H1 (cell line): ENCODE measurements at regions not wholly inside any gene's neighbourhood (a gene's known extent, or its start where the extent isn't known, plus 50 kb on each side); places are given as distances from the start of the nearest gene placed in this dataset.

Experiments used
- CTCF ChIA-PET: fragments of 300-600 bp; sonication (Branson Sonifier 250); formaldehyde crosslinking; loops from one replicate; lab custom pipeline; 2021; ENCODE audit not compliant: partially characterized antibody; lab: Charles Lee
- POLR2A ChIA-PET: fragments of 300-600 bp; sonication (Branson Sonifier 250); formaldehyde crosslinking; loops from one replicate; lab custom pipeline; 2021; ENCODE audit warnings: inconsistent platforms; ENCODE audit not compliant: partially characterized antibody; lab: Charles Lee
- DNase-seq, 2 experiments: peaks; one replicate each; pipeline versions ENCODE4 v3.0.0 to v3.0.0-alpha.2; 2010 to 2022; ENCODE audit warnings: low spot score in 2 of 2, low read depth in 1 of 2, mixed read lengths in 1 of 2
- FAIRE-seq: peaks from 2 replicates; lab custom pipeline; 2011; peaks lifted over from hg19 to GRCh38; lab: Jason Lieb, UNC
- H2AFZ ChIP-seq: 2 replicates; pipeline ENCODE4 v1.8.1; 2012; ENCODE audit warnings: low read length, inconsistent platforms
- H2AK5ac ChIP-seq: 2 replicates; pipeline ENCODE4 v1.6.1; 2013; ENCODE audit warnings: low read depth, low read length
- H2BK120ac ChIP-seq: replicated peaks from 2 replicates; pipeline ENCODE3; 2013; ENCODE audit warnings: low read depth, low read length, inconsistent platforms
- H2BK12ac ChIP-seq: 2 replicates; pipeline ENCODE4 v1.6.1; 2013; ENCODE audit warnings: low read depth, low read length
- H2BK15ac ChIP-seq: 2 replicates; pipeline ENCODE4 v1.6.1; 2013; ENCODE audit warnings: low read length
- H2BK20ac ChIP-seq: 2 replicates; pipeline ENCODE4 v1.6.1; 2013; ENCODE audit warnings: low read length
- H2BK5ac ChIP-seq: 2 replicates; pipeline ENCODE4 v1.6.1; 2013; ENCODE audit warnings: low read depth, low read length
- H3K14ac ChIP-seq: 2 replicates; pipeline ENCODE4 v1.6.1; 2013; ENCODE audit warnings: inconsistent platforms; ENCODE audit not compliant: insufficient read length
- H3K18ac ChIP-seq: 2 replicates; pipeline ENCODE4 v1.6.1; 2013; ENCODE audit warnings: low read length; ENCODE audit errors: extremely low read depth
- H3K23ac ChIP-seq: 2 replicates; pipeline ENCODE4 v1.6.1; 2013; ENCODE audit warnings: inconsistent platforms; ENCODE audit not compliant: insufficient read length
- H3K23me2 ChIP-seq: 2 replicates; pipeline ENCODE4 v1.6.1; 2013; ENCODE audit warnings: low read depth, low read length
- H3K27ac ChIP-seq: 2 replicates; pipeline ENCODE4 v1.6.1; 2011; ENCODE audit warnings: low read depth, low read length, inconsistent platforms
- H3K27me3 ChIP-seq, 4 experiments: replicated peaks in 1 of 4; 1 replicate in 1 of 4; 2 replicates in 3 of 4; pipeline versions ENCODE4 v1.6.1 to v1.8.1; 2011 to 2013; ENCODE audit warnings: low read length in 3 of 4, mild to moderate bottlenecking in 3 of 4, inconsistent platforms in 2 of 4, mixed read lengths in 2 of 4, moderate library complexity in 1 of 4; ENCODE audit not compliant: control insufficient read depth in 3 of 4, insufficient read depth in 3 of 4; ENCODE audit errors: extremely low read depth in 1 of 4
- H3K36me3 ChIP-seq, 4 experiments: 2 replicates each; pipeline versions ENCODE4 v1.6.1 to v1.8.1; 2011 to 2013; ENCODE audit warnings: mild to moderate bottlenecking in 4 of 4, low read length in 3 of 4, moderate library complexity in 2 of 4, control low read depth in 1 of 4, inconsistent platforms in 1 of 4; ENCODE audit not compliant: insufficient read depth in 4 of 4, control insufficient read depth in 2 of 4
- H3K4ac ChIP-seq: replicated peaks from 2 replicates; pipeline ENCODE3; 2013; ENCODE audit warnings: low read length, low read depth, mixed read lengths, inconsistent platforms; ENCODE audit not compliant: insufficient read length
- H3K4me1 ChIP-seq, 4 experiments: replicated peaks in 1 of 4; 1 replicate in 1 of 4; 2 replicates in 3 of 4; pipeline versions ENCODE4 v1.6.1 to v1.8.1; 2011 to 2013; ENCODE audit warnings: low read length in 3 of 4, inconsistent platforms in 2 of 4, mixed read lengths in 1 of 4; ENCODE audit not compliant: insufficient read depth in 4 of 4, control insufficient read depth in 3 of 4
- H3K4me2 ChIP-seq, 2 experiments: 2 replicates each; pipeline versions ENCODE4 v1.6.1 to v1.8.1; 2011 to 2013; ENCODE audit warnings: low read depth in 2 of 2, low read length in 2 of 2, control low read depth in 1 of 2, inconsistent platforms in 1 of 2, mild to moderate bottlenecking in 1 of 2; ENCODE audit not compliant: insufficient read depth in 1 of 2
- H3K4me3 ChIP-seq, 4 experiments: fragments of 200-600, 300-600 bp in 1 of 4; sonication (generic), shearing (Covaris generic), sonication (Bioruptor Twin) in 1 of 4; 2 replicates each; pipeline versions ENCODE4 v1.5.1 to v1.8.1; 2011 to 2016; ENCODE audit warnings: low read length in 4 of 4, low read depth in 3 of 4, control low read depth in 2 of 4, inconsistent platforms in 2 of 4, mild to moderate bottlenecking in 2 of 4, mixed read lengths in 1 of 4, moderate library complexity in 1 of 4; ENCODE audit not compliant: insufficient read depth in 2 of 4; ENCODE audit errors: extremely low read depth in 1 of 4
- H3K56ac ChIP-seq: replicated peaks from 2 replicates; pipeline ENCODE3; 2013; ENCODE audit warnings: low read depth, mild to moderate bottlenecking, mixed read lengths, low read length, inconsistent platforms; ENCODE audit not compliant: insufficient read length
- H3K79me1 ChIP-seq: 2 replicates; pipeline ENCODE4 v1.6.1; 2013; ENCODE audit warnings: low read depth, low read length, control low read depth
- H3K79me2 ChIP-seq, 2 experiments: 2 replicates each; pipeline versions ENCODE4 v1.6.1 to v1.8.1; 2012 to 2013; ENCODE audit warnings: low read length in 2 of 2, mild to moderate bottlenecking in 2 of 2, inconsistent platforms in 1 of 2; ENCODE audit not compliant: insufficient read depth in 2 of 2, control insufficient read depth in 1 of 2
- H3K9ac ChIP-seq, 4 experiments: replicated peaks in 1 of 4; 1 replicate in 1 of 4; 2 replicates in 3 of 4; pipeline versions ENCODE4 v1.6.1 to v1.8.1; 2011 to 2013; ENCODE audit warnings: low read depth in 3 of 4, low read length in 3 of 4, control low read depth in 2 of 4, mild to moderate bottlenecking in 2 of 4, moderate library complexity in 2 of 4, inconsistent platforms in 1 of 4; ENCODE audit errors: extremely low read depth in 1 of 4
- H3K9me3 ChIP-seq, 2 experiments: 2 replicates each; pipeline versions ENCODE4 v1.6.1 to v1.8.1; 2012 to 2013; ENCODE audit warnings: mild to moderate bottlenecking in 2 of 2, moderate library complexity in 2 of 2, control low read depth in 1 of 2, inconsistent platforms in 1 of 2, low read depth in 1 of 2, low read length in 1 of 2, mixed read lengths in 1 of 2; ENCODE audit not compliant: insufficient read depth in 2 of 2
- H4K20me1 ChIP-seq, 2 experiments: replicated peaks in 1 of 2; 2 replicates each; pipeline versions ENCODE3 to v1.8.1; 2011 to 2013; ENCODE audit warnings: inconsistent platforms in 2 of 2, low read length in 2 of 2, mild to moderate bottlenecking in 1 of 2; ENCODE audit not compliant: insufficient read depth in 2 of 2, control insufficient read depth in 1 of 2
- H4K5ac ChIP-seq: 2 replicates; pipeline ENCODE4 v1.6.1; 2013; ENCODE audit warnings: low read length, low read depth, mixed read lengths, inconsistent platforms; ENCODE audit not compliant: insufficient read length
- H4K8ac ChIP-seq: 2 replicates; pipeline ENCODE4 v1.8.0; 2013; ENCODE audit warnings: mild to moderate bottlenecking, moderate library complexity, low read length, inconsistent platforms; ENCODE audit not compliant: insufficient read depth; ENCODE audit errors: extremely low read depth
- H4K91ac ChIP-seq: replicated peaks from 2 replicates; pipeline ENCODE3; 2013; ENCODE audit warnings: low read length, mixed read lengths, inconsistent platforms; ENCODE audit not compliant: insufficient read length
- CBX8 ChIP-seq: fragments of 300-800, 300-1000 bp; sonication (generic); IDR thresholded peaks from 2 replicates; pipeline ENCODE4 v1.7.1; 2016; ENCODE audit warnings: low read depth, low read length, borderline replicate concordance
- CHD1 ChIP-seq: IDR thresholded peaks from 2 replicates; pipeline ENCODE4 v1.6.1; 2012; ENCODE audit warnings: low read depth, low read length, improper control_type of control experiment
- E2F6 ChIP-seq: IDR thresholded peaks from 2 replicates; pipeline ENCODE4 v1.6.1; 2012; ENCODE audit warnings: inconsistent platforms
- EGR1 ChIP-seq: IDR thresholded peaks from 2 replicates; pipeline ENCODE4 v1.6.1; 2011; ENCODE audit warnings: low read depth, low read length, borderline replicate concordance
- EP300 ChIP-seq, 2 experiments: IDR thresholded peaks; 1 replicate in 1 of 2; 2 replicates in 1 of 2; pipeline ENCODE4 v1.6.1; 2011 to 2012; ENCODE audit warnings: low read depth in 2 of 2, low read length in 2 of 2, mild to moderate bottlenecking in 2 of 2, borderline replicate concordance in 1 of 2, inconsistent platforms in 1 of 2, moderate library complexity in 1 of 2
- JUND ChIP-seq: IDR thresholded peaks from 2 replicates; pipeline ENCODE4 v1.6.1; 2011; ENCODE audit warnings: mild to moderate bottlenecking, improper control_type of control experiment, low read length
- KDM5A ChIP-seq: fragments of 200-600 bp; IDR thresholded peaks from 2 replicates; pipeline ENCODE4 v1.7.1; 2012; ENCODE audit warnings: mild to moderate bottlenecking, low read length, inconsistent platforms, mixed read lengths
- SIN3A ChIP-seq, 2 experiments: IDR thresholded peaks in 1 of 2; conservative IDR thresholded peaks in 1 of 2; 2 replicates each; pipeline ENCODE4 v1.6.1; 2011 to 2012; ENCODE audit warnings: low read length in 2 of 2, improper control_type of control experiment in 1 of 2, low read depth in 1 of 2, mild to moderate bottlenecking in 1 of 2
- SP1 ChIP-seq: IDR thresholded peaks from 2 replicates; pipeline ENCODE4 v1.6.1; 2011; ENCODE audit warnings: low read depth, low read length
- WGBS, 2 experiments: shearing (Covaris generic) in 1 of 2; methylation state at CpG; one replicate each; pipeline versions ENCODE4 v1.1.6 to v1.1.7; 2013 to 2015; ENCODE audit warnings: low lambda C conversion rate in 2 of 2, mixed read lengths in 2 of 2, inconsistent platforms in 1 of 2, low coverage in 1 of 2, missing lambda C conversion rate in 1 of 2; ENCODE audit not compliant: insufficient replicate concordance in 2 of 2, insufficient coverage in 1 of 2, insufficient read length in 1 of 2; ENCODE audit errors: extremely low coverage in 1 of 2, missing lambda C conversion rate in 1 of 2; 5-methylcytosine and 5-hydroxymethylcytosine counted together

GRCh38 chr9:2419347-2419746, 202.2 kb upstream of the VLDLR start:
- Histone ChIP-seq H3K4me1 (peaks cover 2 to 14% (median 5%) of the 10 kb centered on the region in 4 experiments; a peak in 5 of 7 replicates), H3K4me2 (no peak overlapping the region), H2BK15ac (no peak overlapping the region), H4K20me1 (no peaks in the 10 kb centered on the region), H4K91ac (no peak overlapping the region), H3K9ac (no peak overlapping the region), H3K4ac (no peak overlapping the region), H2AK5ac (no peak overlapping the region), H2BK20ac (no peak overlapping the region), H3K9me3 (no peaks in the 10 kb centered on the region; a peak in 1 of 4 replicates), H3K14ac (no peak overlapping the region), H2AFZ (no peak overlapping the region), H3K79me1 (no peaks in the 10 kb centered on the region), H3K18ac (no peak overlapping the region), H2BK5ac (no peak overlapping the region), H3K23ac (no peak overlapping the region), H3K79me2 (no peaks in the 10 kb centered on the region), H4K5ac (no peak overlapping the region), H3K23me2 (no peaks in the 10 kb centered on the region), H3K56ac (no peak overlapping the region), H3K27ac (no peak overlapping the region), H2BK120ac (no peak overlapping the region), H3K4me3 (no peak overlapping the region), H3K27me3 (no peaks in the 10 kb centered on the region; a peak in 1 of 7 replicates), H3K36me3 (no peaks in the 10 kb centered on the region), H4K8ac (no peak overlapping the region), H2BK12ac (no peak overlapping the region)
- ChIA-PET CTCF (interaction anchor here (1.0 to 1.2 kb wide), 3 partner anchors 20 to 178 kb away, joined by 3 read pairs; no protein-coding TSS in a partner anchor), POLR2A (interaction anchor here (1.4 to 2.2 kb wide), 3 partner anchors 9 to 136 kb away, joined by 3 to 6 read pairs (median 4); no protein-coding TSS in a partner anchor)
- FAIRE-seq (no peak), DNase-seq (no peak)
- WGBS, 2 experiments: 61% methylated on average over 2 of the region's 2 CpGs; no CpG with 5 or more reads in 1 of the 2 experiments
- TF ChIP-seq KDM5A (no peak), SP1 (no peak), EP300 (IDR thresholded peaks at IDR 0.05; ENCODE audit: borderline replicate concordance in 1 of 2, low read depth in 2 of 2, low read length in 2 of 2) (no peak), JUND (no peak), CHD1 (no peak), CBX8 (no peak), EGR1 (no peak), E2F6 (no peak), SIN3A (conservative IDR thresholded peaks at IDR 0.05 in 1 of 2, IDR thresholded peaks at IDR 0.05 in 1 of 2; ENCODE audit: low read depth in 1 of 2, low read length in 2 of 2) (no peak)
